ENCODE measurements at regions not wholly inside any gene's neighbourhood (a gene's known extent, or its start where the extent isn't known, plus 50 kb on each side); places are given as distances from the start of the nearest gene placed in this dataset.
"Not testable (repeated sequence)": the region's sequence is repeated elsewhere in the genome, so short reads cannot be mapped to it uniquely, and the experiment has no call there.

- H3K4me3 Mint-ChIP-seq; H3K27me3 Mint-ChIP-seq; intact Hi-C loops (cut with micrococcal nuclease); H3K27ac Mint-ChIP-seq; H3K36me3 Mint-ChIP-seq (ENCODE audit: low read depth); H3K4me1 Mint-ChIP-seq (ENCODE audit: low read depth): not testable (repeated sequence)
- peaks cover 39% of the 10 kb centered on the region for H3K9me3 Mint-ChIP-seq
These were observed 201.8 kb upstream of the ETAA1 start for GRCh38 chr2:67195327-67195726.

GRCh38 chr2:67201521-67201920 is 195.6 kb upstream of the ETAA1 start:
- Mint-ChIP-seq H3K4me3 (no peak overlapping the region), H3K27me3 (no peaks in the 10 kb centered on the region), H3K9me3 (peaks cover 14% of the 10 kb centered on the region), H3K27ac (no peak overlapping the region), H3K4me1 (ENCODE audit: low read depth) (no peaks in the 10 kb centered on the region), H3K36me3 (ENCODE audit: low read depth) (no peaks in the 10 kb centered on the region)
- intact Hi-C loops (cut with micrococcal nuclease): no loop called here

DNA sequence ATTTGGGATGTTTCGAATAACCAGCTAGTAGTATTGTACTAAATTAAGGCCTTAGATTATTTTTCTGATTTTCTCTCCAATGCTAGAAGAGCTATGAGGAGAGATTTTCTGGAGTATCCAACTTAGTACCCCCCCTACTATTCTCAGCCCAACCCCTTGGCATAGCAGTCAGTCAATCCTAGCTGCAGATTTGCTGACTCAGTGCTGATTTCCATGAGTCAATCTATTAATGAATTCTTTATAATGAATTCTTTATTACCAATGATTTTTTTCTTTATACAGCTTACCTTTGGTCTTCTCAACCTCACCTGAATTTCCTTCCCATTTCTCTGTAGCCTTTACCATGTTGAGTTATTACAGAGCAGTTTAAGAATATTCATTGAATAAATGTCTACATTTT is 192.8 kb upstream of the ETAA1 start:
- Mint-ChIP-seq H3K27me3 (no peaks in the 10 kb centered on the region), H3K4me3 (no peak overlapping the region), H3K36me3 (ENCODE audit: low read depth) (no peaks in the 10 kb centered on the region), H3K4me1 (ENCODE audit: low read depth) (no peaks in the 10 kb centered on the region), H3K9me3 (no peaks in the 10 kb centered on the region), H3K27ac (no peak overlapping the region)
- intact Hi-C loops (cut with micrococcal nuclease): no loop called here

- H3K36me3 Mint-ChIP-seq (ENCODE audit: low read depth): no peaks in the 10 kb centered on the region
- H3K9me3 Mint-ChIP-seq: no peaks in the 10 kb centered on the region
- no peaks in the 10 kb centered on the region for H3K27me3 Mint-ChIP-seq
- no peak overlapping the region for H3K27ac Mint-ChIP-seq
- H3K4me3 Mint-ChIP-seq: no peak overlapping the region
- no peaks in the 10 kb centered on the region for H3K4me1 Mint-ChIP-seq (ENCODE audit: low read depth)
- intact Hi-C loops (cut with micrococcal nuclease): no loop called here
These were observed 188.1 kb upstream of the ETAA1 start for GRCh38 chr2:67208887-67209500.

DNA sequence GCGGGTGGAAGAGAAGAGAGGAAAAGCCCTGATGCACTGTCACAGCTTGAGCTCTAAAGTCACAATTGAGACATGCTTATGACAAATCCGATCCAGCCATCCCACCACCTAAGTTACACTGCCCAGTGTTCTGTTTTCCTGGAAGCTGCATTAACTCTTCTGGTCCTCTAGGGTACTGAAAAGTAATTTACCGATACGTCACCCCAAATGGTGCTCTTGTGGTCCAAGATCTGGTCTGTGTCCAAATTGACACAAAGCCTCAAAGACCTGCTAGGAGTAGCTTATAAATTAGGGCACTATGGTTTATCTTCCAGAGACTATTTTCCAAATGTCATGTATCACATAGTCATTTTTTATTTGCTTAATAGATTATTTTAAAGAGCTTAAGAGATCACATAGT is 186.7 kb upstream of the ETAA1 start:
- no peaks in the 10 kb centered on the region for H3K9me3 Mint-ChIP-seq
- no peak overlapping the region for H3K27ac Mint-ChIP-seq
- no peaks in the 10 kb centered on the region for H3K27me3 Mint-ChIP-seq
- intact Hi-C loops (cut with micrococcal nuclease): no loop called here
- no peaks in the 10 kb centered on the region for H3K4me1 Mint-ChIP-seq (ENCODE audit: low read depth)
- no peaks in the 10 kb centered on the region for H3K36me3 Mint-ChIP-seq (ENCODE audit: low read depth)
- no peak overlapping the region for H3K4me3 Mint-ChIP-seq

DNA sequence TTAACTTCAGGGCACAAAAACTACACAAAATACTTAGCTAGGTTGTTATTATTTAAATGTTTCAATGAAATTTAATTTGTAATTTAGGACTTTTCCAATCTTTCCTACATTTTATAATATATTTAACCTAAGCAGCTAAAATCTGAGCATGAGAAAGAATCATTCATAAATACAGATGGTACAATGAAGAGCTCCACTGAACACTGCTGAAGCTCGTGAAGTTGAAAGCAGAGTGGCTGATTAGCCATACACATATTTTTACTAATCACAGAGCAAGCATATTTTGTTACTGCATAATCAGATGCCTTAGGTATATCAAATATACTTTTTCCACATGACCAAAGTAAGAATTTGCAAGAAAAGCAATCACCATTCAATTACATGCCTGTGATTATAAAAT is 184.9 kb upstream of the ETAA1 start:
- no peak overlapping the region for H3K27ac Mint-ChIP-seq
- no peaks in the 10 kb centered on the region for H3K4me1 Mint-ChIP-seq (ENCODE audit: low read depth)
- H3K27me3 Mint-ChIP-seq: no peaks in the 10 kb centered on the region
- intact Hi-C loops (cut with micrococcal nuclease): no loop called here
- H3K4me3 Mint-ChIP-seq: no peak overlapping the region
- no peaks in the 10 kb centered on the region for H3K9me3 Mint-ChIP-seq
- H3K36me3 Mint-ChIP-seq (ENCODE audit: low read depth): no peaks in the 10 kb centered on the region

GRCh38 chr2:67213270-67213670 is 183.9 kb upstream of the ETAA1 start:
- Mint-ChIP-seq H3K36me3 (ENCODE audit: low read depth) (no peaks in the 10 kb centered on the region), H3K4me1 (ENCODE audit: low read depth) (no peaks in the 10 kb centered on the region), H3K27ac (no peak overlapping the region), H3K4me3 (no peak overlapping the region), H3K27me3 (no peaks in the 10 kb centered on the region), H3K9me3 (no peaks in the 10 kb centered on the region)
- intact Hi-C loops (cut with micrococcal nuclease): no loop called here

GRCh38 chr2:67213677-67214402 is 183.3 kb upstream of the ETAA1 start:
- no peaks in the 10 kb centered on the region for H3K27me3 Mint-ChIP-seq
- intact Hi-C loops (cut with micrococcal nuclease): no loop called here
- H3K36me3 Mint-ChIP-seq (ENCODE audit: low read depth): no peaks in the 10 kb centered on the region
- no peaks in the 10 kb centered on the region for H3K9me3 Mint-ChIP-seq
- H3K4me3 Mint-ChIP-seq: no peak overlapping the region
- H3K4me1 Mint-ChIP-seq (ENCODE audit: low read depth): no peaks in the 10 kb centered on the region
- no peak overlapping the region for H3K27ac Mint-ChIP-seq

DNA sequence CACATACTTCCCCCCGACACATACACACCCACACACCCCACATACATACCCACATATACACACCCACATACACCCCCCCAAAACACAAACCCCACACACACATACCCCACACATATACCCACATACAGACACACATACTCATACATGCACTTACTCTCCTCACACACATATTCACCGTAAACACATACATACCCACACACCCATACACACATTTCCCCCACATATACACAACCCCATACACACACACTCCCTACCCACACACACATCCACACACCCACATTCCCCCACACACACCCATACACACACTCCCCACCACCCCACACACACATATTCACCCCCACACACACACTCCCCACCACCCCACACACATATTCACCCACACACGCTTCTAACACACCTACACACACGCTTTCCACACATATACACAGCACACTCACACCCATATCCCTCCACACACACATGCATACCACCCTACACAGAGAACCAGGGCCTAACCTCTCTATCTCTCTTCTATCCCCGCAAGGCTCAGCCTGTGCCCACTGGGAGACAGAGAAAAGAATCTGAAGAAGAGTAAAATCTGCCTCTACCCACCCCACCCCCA is 182.4 kb upstream of the ETAA1 start:
- intact Hi-C loops (cut with micrococcal nuclease): no loop called here
- Mint-ChIP-seq H3K4me1 (ENCODE audit: low read depth) (no peaks in the 10 kb centered on the region), H3K27ac (no peak overlapping the region), H3K36me3 (ENCODE audit: low read depth) (no peaks in the 10 kb centered on the region), H3K4me3 (no peak overlapping the region), H3K27me3 (no peaks in the 10 kb centered on the region), H3K9me3 (no peaks in the 10 kb centered on the region)

- intact Hi-C loops (cut with micrococcal nuclease): no loop called here
- Mint-ChIP-seq H3K27me3 (no peaks in the 10 kb centered on the region), H3K4me3 (no peak overlapping the region), H3K27ac (no peak overlapping the region), H3K4me1 (ENCODE audit: low read depth) (no peaks in the 10 kb centered on the region), H3K36me3 (ENCODE audit: low read depth) (no peaks in the 10 kb centered on the region), H3K9me3 (no peaks in the 10 kb centered on the region)
These were observed 181.7 kb upstream of the ETAA1 start for GRCh38 chr2:67215214-67216055.

DNA sequence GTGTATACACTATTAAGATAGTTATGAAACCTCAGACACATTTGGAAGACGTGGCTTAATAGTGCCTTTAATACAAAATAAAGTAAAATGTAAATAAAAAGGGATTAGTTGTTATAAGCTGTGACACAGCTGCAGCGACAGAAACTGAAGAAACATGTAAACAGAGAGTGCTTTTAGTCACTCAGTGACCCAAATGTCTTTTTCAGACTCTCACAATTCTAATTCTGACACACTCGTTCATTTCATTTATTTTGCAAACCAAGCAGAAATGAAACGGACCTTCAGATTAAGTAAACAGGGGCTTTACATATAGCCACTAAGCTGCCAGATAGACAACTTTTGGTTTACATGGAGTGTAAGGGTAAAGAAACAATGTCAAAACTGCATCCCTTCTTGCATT is 181.0 kb upstream of the ETAA1 start:
- H3K27ac Mint-ChIP-seq: no peak overlapping the region
- no peaks in the 10 kb centered on the region for H3K4me1 Mint-ChIP-seq (ENCODE audit: low read depth)
- no peaks in the 10 kb centered on the region for H3K9me3 Mint-ChIP-seq
- H3K36me3 Mint-ChIP-seq (ENCODE audit: low read depth): no peaks in the 10 kb centered on the region
- no peak overlapping the region for H3K4me3 Mint-ChIP-seq
- intact Hi-C loops (cut with micrococcal nuclease): no loop called here
- H3K27me3 Mint-ChIP-seq: no peaks in the 10 kb centered on the region

DNA sequence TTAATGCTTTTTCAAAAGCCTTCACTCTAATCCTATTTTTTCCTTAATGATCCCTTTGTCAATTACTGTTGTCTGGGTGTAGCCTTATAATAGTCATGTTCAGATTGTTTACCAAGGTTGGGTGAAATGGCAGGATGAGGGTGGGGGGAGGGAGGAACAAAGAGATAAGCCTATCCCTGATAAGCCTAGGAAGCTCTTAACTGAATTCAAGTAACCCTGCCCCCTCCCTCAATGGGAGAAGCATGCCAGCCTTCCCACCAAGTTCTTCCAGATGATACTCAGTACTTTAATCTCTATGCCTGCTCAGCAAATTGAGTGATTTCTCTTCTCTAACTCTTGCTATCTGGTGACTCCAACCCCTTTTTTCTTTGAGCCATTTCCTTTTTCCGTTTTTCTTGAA is 180.3 kb upstream of the ETAA1 start:
- intact Hi-C loops (cut with micrococcal nuclease): no loop called here
- H3K36me3 Mint-ChIP-seq (ENCODE audit: low read depth): no peaks in the 10 kb centered on the region
- no peak overlapping the region for H3K27ac Mint-ChIP-seq
- no peak overlapping the region for H3K4me3 Mint-ChIP-seq
- no peaks in the 10 kb centered on the region for H3K4me1 Mint-ChIP-seq (ENCODE audit: low read depth)
- H3K27me3 Mint-ChIP-seq: no peaks in the 10 kb centered on the region
- H3K9me3 Mint-ChIP-seq: no peaks in the 10 kb centered on the region

GRCh38 chr2:67217398-67217797 is 179.7 kb upstream of the ETAA1 start:
- Mint-ChIP-seq H3K36me3 (ENCODE audit: low read depth) (no peaks in the 10 kb centered on the region), H3K27me3 (no peaks in the 10 kb centered on the region), H3K27ac (no peak overlapping the region), H3K4me3 (no peak overlapping the region), H3K9me3 (no peaks in the 10 kb centered on the region), H3K4me1 (ENCODE audit: low read depth) (no peaks in the 10 kb centered on the region)
- intact Hi-C loops (cut with micrococcal nuclease): no loop called here

GRCh38 chr2:67218056-67218455 is 179.1 kb upstream of the ETAA1 start:
- Mint-ChIP-seq H3K4me3 (no peak overlapping the region), H3K27ac (no peak overlapping the region)
- intact Hi-C loops (cut with micrococcal nuclease): no loop called here

More at GRCh38 chr2:67218056-67218455, 179.1 kb upstream of the ETAA1 start:
- no peaks in the 10 kb centered on the region for H3K27me3 Mint-ChIP-seq
- H3K4me1 Mint-ChIP-seq (ENCODE audit: low read depth): no peaks in the 10 kb centered on the region
- no peaks in the 10 kb centered on the region for H3K36me3 Mint-ChIP-seq (ENCODE audit: low read depth)
- H3K9me3 Mint-ChIP-seq: no peaks in the 10 kb centered on the region

Measured in dendritic cell treated with granulocyte-macrophage colony-stimulating factor and Interleukin-4, amounts not matched to agents 40 ng/mL and 50 ng/mL, for 4 days (primary cell).